Mammary epithelial cell (primary cell): ENCODE measurements at regions not wholly inside any gene's neighbourhood (a gene's known extent, or its start where the extent isn't known, plus 50 kb on each side); places are given as distances from the start of the nearest gene placed in this dataset.

Experiments used
- CTCF ChIP-seq, 2 donors: IDR thresholded peaks in 1 of 2; conservative IDR thresholded peaks in 1 of 2; 2 replicates each; pipeline ENCODE4 v1.5.1; 2011 to 2012; ENCODE audit warnings: inconsistent platforms in 2 of 2, low read length in 2 of 2, mild to moderate bottlenecking in 2 of 2, control low read depth in 1 of 2, low read depth in 1 of 2; ENCODE audit not compliant: insufficient read depth in 1 of 2; ENCODE audit errors: extremely low read depth in 1 of 2
- EZH2 ChIP-seq: IDR thresholded peaks from 2 replicates; pipeline ENCODE4 v1.6.1; 2012; ENCODE audit warnings: low read length, inconsistent platforms, borderline replicate concordance

DNA sequence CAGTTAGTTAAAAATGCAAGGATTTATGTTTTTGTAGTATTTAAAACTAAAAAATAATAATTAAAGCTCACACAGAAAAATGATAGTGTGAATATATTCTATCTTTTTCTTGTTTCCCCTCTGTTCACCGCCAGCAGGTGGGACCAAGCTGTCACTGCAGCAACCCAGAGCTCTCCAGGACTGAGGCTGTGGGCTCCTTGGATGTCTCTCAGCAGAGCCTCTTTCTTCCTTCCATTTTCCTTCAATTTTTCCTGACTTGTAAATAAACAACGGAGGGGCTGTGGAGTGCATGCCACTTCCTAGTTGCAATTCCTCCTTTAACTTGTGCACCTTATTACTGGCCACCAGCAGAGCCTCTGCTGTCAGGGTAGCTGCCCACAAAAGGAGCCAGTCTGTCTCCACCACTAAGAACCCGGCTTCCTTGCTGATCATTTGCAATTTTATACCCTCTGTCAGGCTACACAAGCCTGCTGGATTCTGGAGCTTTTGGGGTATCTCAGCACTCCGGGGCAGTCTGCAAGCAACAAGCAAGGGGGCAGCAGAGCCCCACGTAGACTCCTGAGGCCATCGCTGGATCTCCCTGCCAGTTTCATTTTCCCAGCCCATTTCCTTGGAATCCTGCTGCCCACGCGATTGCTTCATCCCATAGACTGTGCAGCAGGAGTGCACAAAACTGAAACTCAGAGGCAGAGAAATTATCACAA is 1467.4 kb downstream of the C4orf33 start:
- TF ChIP-seq EZH2 = no peak
- TF ChIP-seq CTCF (conservative IDR thresholded peaks at IDR 0.05 in 1 of 2, IDR thresholded peaks at IDR 0.05 in 1 of 2; ENCODE audit: extremely low read depth in 1 of 2, insufficient read depth in 1 of 2, low read depth in 1 of 2, low read length in 2 of 2) = peak; percentile 41 to 58
